ACC112 (cell line): ENCODE measurements at regions not wholly inside any gene's neighbourhood (a gene's known extent, or its start where the extent isn't known, plus 50 kb on each side); places are given as distances from the start of the nearest gene placed in this dataset.

Source experiments
- H2AFZ ChIP-seq: fragments of 200-600 bp; sonication (generic); one replicate; pipeline ENCODE4 v1.6.0; 2017; ENCODE audit warnings: antibody characterized with exemption, low read length; ENCODE audit not compliant: unreplicated experiment
- H3K27ac ChIP-seq: fragments of 200-600 bp; sonication (generic); 2 replicates; pipeline ENCODE4 v1.5.1; 2014; ENCODE audit warnings: low read depth, mild to moderate bottlenecking, antibody characterized with exemption, low read length, moderate library complexity
- H3K27me3 ChIP-seq: fragments of 200-600 bp; sonication (generic); 2 replicates; pipeline ENCODE4 v1.6.1; 2014; ENCODE audit warnings: mild to moderate bottlenecking, antibody characterized with exemption, low read length, moderate library complexity, mixed read lengths; ENCODE audit not compliant: insufficient read depth
- H3K36me3 ChIP-seq: fragments of 200-600 bp; sonication (generic); 2 replicates; pipeline ENCODE4 v1.6.1; 2016; ENCODE audit warnings: mild to moderate bottlenecking, antibody characterized with exemption, low read length, moderate library complexity, mixed read lengths; ENCODE audit not compliant: insufficient read depth
- H3K4me1 ChIP-seq: fragments of 200-600 bp; sonication (generic); one replicate; pipeline ENCODE4 v1.6.1; 2016; ENCODE audit warnings: low read length, mixed read lengths; ENCODE audit not compliant: insufficient read depth, unreplicated experiment, control insufficient read depth
- H3K4me3 ChIP-seq: fragments of 200-600 bp; sonication (generic); 2 replicates; pipeline ENCODE4 v1.5.1; 2014; ENCODE audit warnings: mild to moderate bottlenecking, low read depth, low read length
- H3K79me2 ChIP-seq: fragments of 200-600 bp; sonication (generic); one replicate; pipeline ENCODE4 v1.6.0; 2016; ENCODE audit warnings: low read length; ENCODE audit not compliant: control insufficient read depth, unreplicated experiment, insufficient read depth

DNA sequence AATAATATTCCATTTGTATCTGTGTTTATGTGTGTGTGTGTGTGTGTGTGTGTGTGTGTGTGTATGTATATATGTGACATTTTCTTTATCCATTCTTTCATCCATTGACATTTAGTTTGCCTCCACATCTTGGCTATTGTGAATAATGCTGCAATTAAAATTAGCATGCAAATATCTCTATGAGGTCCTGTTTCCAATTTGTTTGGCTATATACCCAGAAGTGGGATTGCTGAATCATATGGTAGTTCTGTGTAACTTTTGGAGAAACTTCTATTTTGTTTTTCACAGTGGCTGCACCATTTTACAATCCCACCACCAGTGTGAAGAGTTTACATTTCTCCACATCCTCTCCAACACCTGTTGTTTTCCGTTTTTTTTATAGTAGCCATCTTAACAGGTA, 53.1 kb downstream of the CH25H start:
- Histone ChIP-seq H3K4me1 (peaks cover 11% of the 10 kb centered on the region), H3K27ac (no peak overlapping the region), H3K27me3 (no peaks in the 10 kb centered on the region), H3K4me3 (no peak overlapping the region), H3K79me2 (no peaks in the 10 kb centered on the region), H3K36me3 (no peaks in the 10 kb centered on the region), H2AFZ (no peak overlapping the region)

DNA sequence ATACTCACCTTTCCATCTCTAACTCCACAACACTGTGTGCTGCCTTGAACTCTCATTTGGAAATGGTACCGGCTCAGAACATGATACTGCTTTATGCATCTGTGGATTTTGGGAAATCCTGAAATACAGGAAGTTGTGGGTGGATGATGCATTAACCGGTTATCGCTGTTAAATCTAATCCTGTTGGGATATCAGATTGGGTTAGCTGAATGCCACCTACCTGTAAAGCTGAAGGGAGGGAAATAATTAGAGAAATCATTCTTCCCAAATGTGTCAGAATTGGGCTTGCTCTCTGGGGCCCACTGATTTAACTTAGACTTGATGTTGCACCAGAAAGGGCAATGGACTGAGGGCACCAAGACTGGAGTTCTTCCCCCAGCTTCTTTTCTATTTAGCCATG, 54.0 kb downstream of the CH25H start:
- Histone ChIP-seq H3K4me1 (peaks cover 3% of the 10 kb centered on the region), H3K79me2 (no peaks in the 10 kb centered on the region), H3K27ac (no peak overlapping the region), H2AFZ (no peak overlapping the region), H3K36me3 (no peaks in the 10 kb centered on the region), H3K27me3 (no peaks in the 10 kb centered on the region), H3K4me3 (no peak overlapping the region)

DNA sequence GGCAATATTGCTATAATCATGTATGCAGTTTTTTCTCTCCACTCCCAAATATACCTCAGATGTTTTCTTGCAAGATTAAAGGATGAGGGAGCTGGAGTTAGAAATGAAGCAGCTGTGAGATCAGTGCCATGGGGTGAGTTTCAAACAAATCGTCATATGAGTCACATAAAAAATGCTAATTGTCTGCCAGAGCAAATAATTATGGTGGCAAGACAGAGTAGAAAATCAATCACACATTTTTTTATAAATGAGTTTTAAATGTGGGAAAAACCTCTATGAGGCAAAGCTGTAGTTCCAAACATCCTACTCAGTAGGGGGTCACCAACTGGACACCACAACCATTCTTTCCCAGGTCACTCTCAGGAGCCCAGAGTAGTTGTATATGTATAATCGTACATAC, 55.3 kb downstream of the CH25H start:
- H3K27me3 ChIP-seq, result no peaks in the 10 kb centered on the region
- H3K4me3 ChIP-seq, result no peak overlapping the region
- peaks cover 3% of the 10 kb centered on the region for H3K4me1 ChIP-seq
- no peaks in the 10 kb centered on the region for H3K36me3 ChIP-seq
- H2AFZ ChIP-seq, result no peak overlapping the region
- no peak overlapping the region for H3K27ac ChIP-seq
- H3K79me2 ChIP-seq, result no peaks in the 10 kb centered on the region

DNA sequence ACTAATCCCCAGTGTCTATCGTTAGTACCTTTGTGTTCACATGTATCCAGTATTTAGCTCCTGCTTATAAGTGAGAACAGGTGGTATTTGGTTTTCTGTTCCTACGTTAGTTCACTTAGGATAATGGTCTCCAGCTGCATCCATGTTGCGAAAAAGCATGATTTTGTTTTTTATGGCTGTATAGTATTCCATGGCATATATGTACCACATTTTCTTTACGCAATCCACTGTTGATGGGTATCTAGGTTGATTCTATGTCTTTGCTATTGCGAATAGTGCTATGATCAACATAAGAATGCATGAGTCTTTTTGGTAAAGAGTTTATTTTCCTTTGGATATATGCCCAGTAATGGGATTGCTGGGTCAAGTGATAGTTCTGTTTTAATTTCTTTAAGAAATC, 59.1 kb downstream of the CH25H start:
- H3K27me3 ChIP-seq, result no peaks in the 10 kb centered on the region
- H2AFZ ChIP-seq, result no peak overlapping the region
- no peaks in the 10 kb centered on the region for H3K36me3 ChIP-seq
- H3K4me3 ChIP-seq, result no peak overlapping the region
- H3K4me1 ChIP-seq, result peaks cover 2% of the 10 kb centered on the region
- no peaks in the 10 kb centered on the region for H3K79me2 ChIP-seq
- H3K27ac ChIP-seq, result no peak overlapping the region

DNA sequence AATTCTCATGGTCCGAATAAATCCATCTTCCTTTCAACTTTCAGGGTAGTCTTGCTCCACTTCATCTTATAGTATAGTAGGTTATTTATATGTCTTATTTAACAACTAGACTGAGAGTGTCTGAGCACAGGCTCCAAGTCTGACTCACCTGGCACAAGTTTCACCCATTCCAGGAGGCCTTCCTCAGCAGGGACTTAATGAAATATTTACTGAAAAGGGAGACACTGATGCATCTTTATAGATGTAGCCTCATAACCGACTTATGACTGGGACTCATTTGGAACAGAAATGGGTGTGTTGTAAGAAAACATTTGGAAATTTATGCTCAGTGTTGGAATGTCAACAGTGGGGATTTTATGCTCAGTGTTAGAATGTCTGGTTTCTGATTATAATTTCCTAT, 59.9 kb downstream of the CH25H start:
- Histone ChIP-seq H2AFZ (no peak overlapping the region), H3K4me1 (no peaks in the 10 kb centered on the region), H3K27me3 (no peaks in the 10 kb centered on the region), H3K4me3 (no peak overlapping the region), H3K79me2 (no peaks in the 10 kb centered on the region), H3K27ac (no peak overlapping the region), H3K36me3 (no peaks in the 10 kb centered on the region)

DNA sequence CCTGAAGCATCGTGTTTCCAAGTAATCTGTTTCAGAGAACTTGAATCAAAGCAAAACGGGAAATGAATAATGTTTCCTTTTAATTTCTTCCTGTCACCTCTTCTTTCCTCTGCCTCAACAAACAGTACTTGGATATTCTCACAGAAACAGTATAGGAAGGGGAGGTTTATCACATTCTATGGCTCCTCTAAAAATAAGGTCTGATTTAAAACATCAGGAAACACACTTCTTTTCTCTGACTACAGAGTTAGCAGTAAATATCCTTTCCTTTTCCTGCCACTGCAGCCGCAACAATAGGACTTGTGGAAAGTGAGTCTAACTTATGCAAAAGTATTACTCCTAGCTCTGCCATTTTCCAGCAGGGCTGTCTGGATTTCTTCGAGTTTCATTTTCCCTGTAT, 62.3 kb downstream of the CH25H start:
- no peaks in the 10 kb centered on the region for H3K36me3 ChIP-seq
- no peak overlapping the region for H2AFZ ChIP-seq
- H3K27me3 ChIP-seq, result no peaks in the 10 kb centered on the region
- H3K4me3 ChIP-seq, result no peak overlapping the region
- no peak overlapping the region for H3K27ac ChIP-seq
- H3K4me1 ChIP-seq, result no peaks in the 10 kb centered on the region
- H3K79me2 ChIP-seq, result no peaks in the 10 kb centered on the region

DNA sequence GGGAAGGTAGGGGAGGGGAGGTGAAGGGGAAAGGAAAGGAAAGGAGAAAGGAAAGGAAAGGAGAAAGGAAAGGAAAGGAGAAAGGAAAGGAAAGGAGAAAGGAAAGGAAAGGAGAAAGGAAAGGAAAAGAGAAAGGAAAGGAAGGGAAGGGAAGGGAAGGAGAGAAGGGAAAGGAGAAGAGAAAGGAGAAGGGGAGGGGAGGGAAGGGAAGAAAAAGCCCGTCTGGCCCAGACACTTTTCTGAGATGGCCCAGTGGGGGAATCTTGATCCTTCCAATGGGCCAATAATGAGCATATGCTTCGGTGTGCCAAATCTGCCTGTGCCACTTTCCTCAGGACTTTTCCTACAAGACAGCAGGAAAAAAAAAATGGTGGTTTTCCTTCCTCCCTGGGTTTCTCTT, 64.5 kb downstream of the CH25H start:
- Histone ChIP-seq H3K36me3 (no peaks in the 10 kb centered on the region), H3K4me1 (no peaks in the 10 kb centered on the region), H3K27me3 (no peaks in the 10 kb centered on the region), H3K4me3 (no peak overlapping the region), H2AFZ (no peak overlapping the region), H3K79me2 (no peaks in the 10 kb centered on the region), H3K27ac (no peak overlapping the region)

DNA sequence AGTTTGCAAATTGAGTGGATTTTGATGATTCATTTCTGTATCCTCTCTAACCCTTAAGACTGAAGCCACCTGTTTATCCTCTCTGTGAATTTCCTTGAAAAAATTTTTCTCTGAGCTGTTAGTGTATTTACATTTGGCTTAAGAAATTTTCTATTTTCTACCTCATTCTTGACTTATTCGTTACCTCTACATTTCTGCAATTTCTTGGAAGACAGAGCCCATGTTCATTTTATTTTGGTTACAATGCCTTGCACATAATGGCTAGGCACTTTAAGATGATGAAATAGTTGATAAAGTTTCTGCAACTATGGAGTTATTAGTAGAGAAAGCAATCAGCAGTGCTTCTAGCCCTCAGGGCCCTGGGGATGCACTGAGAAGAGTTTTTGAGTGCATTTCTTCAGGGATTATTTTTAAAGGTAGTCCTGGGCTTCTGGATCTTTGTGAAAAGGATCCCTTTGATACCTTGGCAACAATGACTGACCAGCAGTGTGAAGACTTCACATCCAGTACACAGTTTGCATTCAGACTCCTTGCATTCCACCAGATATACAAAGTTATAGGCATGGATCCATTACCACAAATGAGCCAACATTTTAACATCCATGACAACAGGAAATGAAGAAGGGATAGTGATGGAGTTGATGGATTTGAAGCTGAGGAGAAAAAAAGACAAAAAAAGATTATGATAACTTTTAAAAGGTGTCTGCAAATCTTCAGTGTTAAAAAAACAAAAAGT, 68.2 kb downstream of the CH25H start:
- no peak overlapping the region for H3K4me3 ChIP-seq
- H3K4me1 ChIP-seq, result no peaks in the 10 kb centered on the region
- H3K27ac ChIP-seq, result no peak overlapping the region
- H3K27me3 ChIP-seq, result no peaks in the 10 kb centered on the region
- no peaks in the 10 kb centered on the region for H3K36me3 ChIP-seq
- H3K79me2 ChIP-seq, result no peaks in the 10 kb centered on the region
- no peak overlapping the region for H2AFZ ChIP-seq

DNA sequence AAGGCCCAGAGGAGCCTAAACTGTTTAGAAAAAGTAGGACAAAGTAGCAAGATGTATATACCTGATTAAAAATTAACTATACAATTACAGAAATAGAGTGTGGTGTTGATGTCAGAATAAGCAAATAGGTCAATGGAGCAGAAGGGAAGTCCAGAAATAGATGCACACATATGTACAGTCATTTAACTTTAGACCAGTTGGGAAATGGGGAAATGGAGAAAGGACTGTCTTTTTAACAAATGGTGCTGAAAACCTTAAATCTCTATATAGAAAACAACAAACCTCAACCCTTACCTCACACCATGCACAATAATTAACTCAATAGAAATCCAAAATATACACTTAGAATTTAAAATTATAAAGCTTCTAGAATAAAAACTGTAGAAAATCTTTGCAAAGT, 72.2 kb downstream of the CH25H start:
- Histone ChIP-seq H3K27ac (no peak overlapping the region), H3K4me1 (peaks cover 5% of the 10 kb centered on the region), H3K36me3 (no peaks in the 10 kb centered on the region)

DNA sequence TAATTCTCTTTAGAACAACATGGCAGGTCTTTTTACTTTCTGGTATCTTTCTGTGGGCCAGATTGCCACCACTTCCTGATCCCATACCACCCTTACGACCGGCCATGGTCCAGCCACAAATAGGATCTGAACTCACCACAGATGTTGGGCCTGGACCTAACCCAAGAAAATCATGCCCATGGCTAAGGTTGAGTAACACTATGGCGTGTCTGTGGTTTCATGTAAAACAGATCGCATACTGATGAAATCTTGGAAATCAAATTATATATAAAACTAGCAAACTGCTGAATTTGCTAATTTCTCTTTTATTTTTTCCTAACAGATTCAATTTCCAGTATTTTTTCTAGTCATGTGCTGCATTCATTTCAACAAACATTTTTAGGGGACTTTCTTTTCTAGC, 77.2 kb downstream of the CH25H start:
- Histone ChIP-seq H3K27me3 (no peaks in the 10 kb centered on the region), H3K4me3 (no peak overlapping the region), H3K79me2 (no peaks in the 10 kb centered on the region), H2AFZ (peak overlapping the region; percentile 10), H3K4me1 (peaks cover 10% of the 10 kb centered on the region), H3K27ac (peak overlapping the region; percentile 6; the same call in 1 of the 2 replicates), H3K36me3 (no peaks in the 10 kb centered on the region)

More for the DNA sequence above, 72.2 kb downstream of the CH25H start:
- Histone ChIP-seq H3K79me2 (no peaks in the 10 kb centered on the region), H3K27me3 (no peaks in the 10 kb centered on the region), H3K4me3 (no peak overlapping the region), H2AFZ (no peak overlapping the region)

DNA sequence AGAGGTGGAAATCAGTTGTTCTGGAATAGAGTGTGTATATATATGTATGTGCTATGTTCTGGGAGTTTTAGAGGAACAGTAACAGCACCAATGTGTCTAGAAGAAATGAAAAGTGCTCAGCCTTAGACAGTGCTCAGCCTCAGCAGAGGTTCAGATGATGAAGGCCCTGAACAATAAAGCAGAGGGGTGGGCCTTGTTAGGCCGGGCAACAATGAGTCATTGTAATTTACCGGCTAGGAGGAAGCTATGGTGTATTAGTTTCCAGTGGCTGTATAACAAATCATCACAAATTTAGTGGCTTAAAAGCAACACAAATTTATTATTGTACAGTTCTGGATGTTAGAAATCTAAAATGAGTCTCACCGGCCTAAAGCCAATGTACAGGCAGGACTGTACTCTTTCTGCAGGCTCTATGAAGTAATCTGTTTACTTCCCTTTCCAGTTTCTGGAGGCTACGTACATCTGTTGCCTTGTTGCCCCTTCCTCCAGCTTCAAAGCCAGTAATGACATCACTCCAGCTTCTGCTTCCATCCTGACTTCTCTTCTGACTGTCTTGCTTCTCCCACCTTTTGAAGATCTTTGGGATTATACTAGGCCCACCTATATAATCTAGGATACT, 84.6 kb downstream of the CH25H start:
- Histone ChIP-seq H3K27ac (no peak overlapping the region), H3K79me2 (no peaks in the 10 kb centered on the region), H2AFZ (peak overlapping the region; percentile 12), H3K36me3 (no peaks in the 10 kb centered on the region), H3K4me1 (peaks cover 21% of the 10 kb centered on the region), H3K27me3 (no peaks in the 10 kb centered on the region), H3K4me3 (no peak overlapping the region)
